GM12874 (cell line): ENCODE measurements at regions not wholly inside any gene's neighbourhood (a gene's known extent, or its start where the extent isn't known, plus 50 kb on each side); places are given as distances from the start of the nearest gene placed in this dataset.

Source experiments
- TF ChIP-seq, protein P1 (sequence below): IDR thresholded peaks from 2 replicates; pipeline ENCODE4 v1.5.1; 2011; ENCODE audit warnings: low read depth, mild to moderate bottlenecking, control low read depth, low read length, moderate library complexity; ENCODE audit not compliant: insufficient read depth

DNA sequence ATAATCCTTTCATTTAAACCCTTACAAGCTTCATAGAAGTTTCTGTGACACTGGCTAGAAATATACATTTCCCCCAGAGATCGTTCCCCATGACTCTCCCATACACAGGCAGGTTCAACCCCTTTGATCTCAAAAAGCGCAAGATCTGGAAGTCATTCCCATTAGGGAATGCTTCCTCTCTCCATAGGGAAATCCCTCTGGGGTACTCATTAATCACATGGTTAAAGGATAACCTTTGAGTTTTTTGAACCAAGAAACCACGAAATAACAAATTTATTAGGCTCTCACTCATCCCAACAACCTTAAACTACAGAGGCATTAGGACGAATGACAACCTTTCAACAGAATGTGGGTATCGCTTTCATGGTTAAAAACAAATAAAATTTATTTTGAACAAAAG lies 211.9 kb upstream of the PRICKLE2 start:
- TF ChIP-seq, protein P1, sequence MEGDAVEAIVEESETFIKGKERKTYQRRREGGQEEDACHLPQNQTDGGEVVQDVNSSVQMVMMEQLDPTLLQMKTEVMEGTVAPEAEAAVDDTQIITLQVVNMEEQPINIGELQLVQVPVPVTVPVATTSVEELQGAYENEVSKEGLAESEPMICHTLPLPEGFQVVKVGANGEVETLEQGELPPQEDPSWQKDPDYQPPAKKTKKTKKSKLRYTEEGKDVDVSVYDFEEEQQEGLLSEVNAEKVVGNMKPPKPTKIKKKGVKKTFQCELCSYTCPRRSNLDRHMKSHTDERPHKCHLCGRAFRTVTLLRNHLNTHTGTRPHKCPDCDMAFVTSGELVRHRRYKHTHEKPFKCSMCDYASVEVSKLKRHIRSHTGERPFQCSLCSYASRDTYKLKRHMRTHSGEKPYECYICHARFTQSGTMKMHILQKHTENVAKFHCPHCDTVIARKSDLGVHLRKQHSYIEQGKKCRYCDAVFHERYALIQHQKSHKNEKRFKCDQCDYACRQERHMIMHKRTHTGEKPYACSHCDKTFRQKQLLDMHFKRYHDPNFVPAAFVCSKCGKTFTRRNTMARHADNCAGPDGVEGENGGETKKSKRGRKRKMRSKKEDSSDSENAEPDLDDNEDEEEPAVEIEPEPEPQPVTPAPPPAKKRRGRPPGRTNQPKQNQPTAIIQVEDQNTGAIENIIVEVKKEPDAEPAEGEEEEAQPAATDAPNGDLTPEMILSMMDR, result no peak

DNA sequence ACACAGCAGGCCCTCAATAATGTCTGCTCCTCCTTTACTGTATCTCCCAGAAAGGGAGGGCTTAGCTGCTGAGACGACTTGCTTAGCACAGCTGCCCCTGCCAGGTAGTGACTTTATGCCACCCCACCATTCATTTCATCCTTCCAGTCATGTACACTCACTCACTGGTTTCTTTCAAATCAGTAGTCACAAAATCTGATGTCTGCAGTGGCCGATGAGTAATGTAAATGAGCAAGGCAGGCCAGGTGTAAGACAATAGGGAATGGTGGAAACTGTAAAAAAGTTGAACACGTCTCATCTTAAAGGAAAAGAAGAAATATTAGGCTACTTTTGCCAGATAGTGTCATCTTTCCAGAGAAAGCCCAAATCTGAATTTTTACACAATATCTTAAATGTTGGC lies 207.6 kb upstream of the PRICKLE2 start:
- TF ChIP-seq, protein P1, result no peak

DNA sequence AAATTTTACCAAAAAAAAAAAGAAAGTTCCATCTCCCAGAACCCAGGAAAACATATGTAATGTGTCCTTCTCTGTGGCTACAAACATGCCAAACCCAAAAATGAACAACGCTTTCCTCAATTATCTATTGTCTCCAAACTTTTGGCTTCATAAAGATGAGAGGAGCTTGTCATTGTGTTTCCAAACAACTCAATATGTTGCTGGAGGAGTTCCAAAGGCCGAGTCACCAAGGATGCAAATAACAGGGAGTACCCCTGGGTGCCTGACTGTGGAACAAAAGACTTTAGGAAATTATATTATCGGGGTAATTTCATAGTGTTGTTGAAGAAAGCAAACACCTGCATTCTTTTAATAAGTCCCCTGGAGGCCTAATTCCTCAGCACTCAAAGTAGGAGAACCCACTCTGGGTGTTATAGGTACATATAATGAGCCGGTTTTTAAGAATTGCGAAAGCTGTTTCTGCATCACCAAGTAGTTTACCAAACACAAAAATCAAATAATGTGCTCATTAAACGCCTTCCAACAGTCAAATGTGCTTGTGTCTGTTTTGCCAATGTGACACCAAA lies 206.3 kb upstream of the PRICKLE2 start:
- TF ChIP-seq, protein P1, result no peak

DNA sequence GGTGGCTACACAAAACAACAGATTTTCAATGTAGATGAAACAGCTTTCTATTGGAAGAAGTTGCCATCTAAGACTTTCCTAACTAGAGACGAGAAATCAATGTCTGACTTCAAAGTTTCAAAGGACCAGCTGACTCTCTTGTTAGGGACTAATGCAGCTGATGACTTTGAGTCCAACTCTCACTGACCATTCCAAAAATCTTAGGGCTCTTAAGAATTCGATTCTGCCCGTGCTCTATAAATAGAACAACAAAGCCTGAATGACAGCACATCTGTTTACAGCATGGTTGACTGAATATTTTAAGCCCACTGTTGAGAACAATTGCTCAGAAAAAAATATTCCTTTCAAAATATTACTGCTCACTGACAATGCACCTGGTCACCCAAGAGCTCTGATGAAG lies 202.4 kb upstream of the PRICKLE2 start:
- TF ChIP-seq, protein P1, result no peak

DNA sequence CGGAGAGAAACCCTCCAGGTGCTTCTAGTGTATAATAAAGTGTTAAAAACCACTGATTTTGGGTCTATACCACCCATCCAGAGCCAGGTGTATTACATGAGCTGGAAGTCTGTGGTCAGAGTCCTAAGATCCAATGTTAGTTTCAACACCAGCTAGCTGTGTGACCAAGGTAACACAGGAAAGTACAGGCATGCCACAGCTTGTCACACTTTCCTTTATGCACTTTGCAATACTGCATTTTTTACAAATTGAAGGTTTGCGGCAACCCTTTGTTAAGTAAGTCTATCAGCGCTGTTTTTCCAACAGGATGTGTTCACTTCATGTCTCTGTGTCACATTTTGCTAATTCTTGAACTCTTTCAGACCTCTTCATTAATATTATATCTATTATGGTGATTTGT lies 201.3 kb upstream of the PRICKLE2 start:
- TF ChIP-seq, protein P1, result no peak

DNA sequence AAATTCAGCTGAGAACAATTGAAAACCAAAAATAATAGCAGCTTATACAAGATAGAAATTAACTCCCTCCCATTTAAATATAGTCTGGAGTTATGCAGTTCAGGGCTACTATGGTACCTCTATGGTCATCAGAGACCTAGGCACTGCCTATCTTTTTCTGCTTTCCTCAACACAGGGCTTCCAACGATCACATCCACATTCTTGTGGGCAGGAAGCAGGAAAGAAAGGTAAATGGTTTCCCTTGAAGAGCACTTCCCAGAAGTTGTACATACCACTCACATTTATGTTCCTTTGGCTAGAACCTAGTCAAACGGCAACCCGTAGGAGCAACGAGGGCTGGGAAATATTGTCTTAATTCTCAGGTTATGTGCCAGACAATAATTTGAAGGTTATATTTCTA lies 197.7 kb upstream of the PRICKLE2 start:
- TF ChIP-seq, protein P1, result no peak

DNA sequence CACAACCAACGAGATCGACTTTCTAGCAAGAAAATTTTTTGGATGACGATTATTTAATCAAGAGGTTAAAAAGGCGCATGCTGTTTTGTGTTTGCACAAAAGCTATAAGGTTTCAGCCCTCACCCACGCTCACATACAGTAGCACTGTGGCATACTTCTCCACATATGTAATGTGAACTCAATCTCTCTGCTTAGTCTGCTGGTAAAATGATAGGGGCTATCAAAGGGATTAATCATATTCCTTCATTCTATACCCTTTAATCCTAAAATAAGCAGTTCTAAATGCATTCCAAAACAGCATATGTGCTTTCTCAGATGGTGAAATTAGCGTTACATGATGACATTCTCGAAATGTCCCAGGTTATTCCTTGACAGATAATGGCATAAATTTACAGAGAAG lies 196.9 kb upstream of the PRICKLE2 start:
- TF ChIP-seq, protein P1, result no peak
